Stimulated activated naive CD8-positive, alpha-beta T cell treated with anti-CD3 and anti-CD28 coated beads, Interleukin-15, Interleukin-2, amounts not matched to agents 100 ng/mL and 50 ng/mL, for 24 hours (primary cell): ENCODE measurements at regions not wholly inside any gene's neighbourhood (a gene's known extent, or its start where the extent isn't known, plus 50 kb on each side); places are given as distances from the start of the nearest gene placed in this dataset.

Experiments
- H3K27ac Mint-ChIP-seq: one replicate; pipeline ENCODE4 v1.8.0; 2021; ENCODE audit warnings: mild to moderate bottlenecking, mixed read lengths
- H3K27me3 Mint-ChIP-seq: one replicate; pipeline ENCODE4 v1.8.0; 2021; ENCODE audit warnings: mixed read lengths
- H3K36me3 Mint-ChIP-seq: one replicate; pipeline ENCODE4 v1.8.0; 2021; ENCODE audit warnings: low read depth, mixed read lengths
- H3K4me1 Mint-ChIP-seq: one replicate; pipeline ENCODE4 v1.8.0; 2021; ENCODE audit warnings: low read depth, mixed read lengths
- H3K4me3 Mint-ChIP-seq: one replicate; pipeline ENCODE4 v1.8.0; 2021; ENCODE audit warnings: mild to moderate bottlenecking, mixed read lengths
- H3K9me3 Mint-ChIP-seq: one replicate; pipeline ENCODE4 v1.8.0; 2021; ENCODE audit warnings: mixed read lengths

DNA sequence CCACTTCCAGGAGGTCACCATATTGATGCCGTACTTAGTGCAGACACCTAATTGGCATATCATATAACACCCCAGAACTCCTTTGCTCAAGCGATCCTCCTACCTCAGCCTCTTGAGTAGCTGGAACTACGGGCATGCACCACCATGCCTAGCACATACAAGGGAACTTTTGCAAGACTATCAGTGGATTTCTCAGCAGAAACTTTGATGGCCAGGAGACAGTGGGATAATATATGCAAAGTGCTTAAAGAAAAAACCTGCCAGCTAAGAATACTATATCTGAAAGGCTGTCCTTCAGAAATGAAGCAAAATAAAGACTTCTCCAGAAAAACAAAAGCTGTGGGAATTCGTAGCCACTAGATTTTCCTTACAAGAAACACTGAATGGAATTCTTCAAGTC lies 387.1 kb downstream of the DHX35 start:
- H3K27ac Mint-ChIP-seq: no peak overlapping the region
- H3K36me3 Mint-ChIP-seq: no peaks in the 10 kb centered on the region
- H3K4me1 Mint-ChIP-seq: no peaks in the 10 kb centered on the region
- H3K27me3 Mint-ChIP-seq: peaks cover 15% of the 10 kb centered on the region
- no peak overlapping the region for H3K4me3 Mint-ChIP-seq
- peaks cover 26% of the 10 kb centered on the region for H3K9me3 Mint-ChIP-seq

DNA sequence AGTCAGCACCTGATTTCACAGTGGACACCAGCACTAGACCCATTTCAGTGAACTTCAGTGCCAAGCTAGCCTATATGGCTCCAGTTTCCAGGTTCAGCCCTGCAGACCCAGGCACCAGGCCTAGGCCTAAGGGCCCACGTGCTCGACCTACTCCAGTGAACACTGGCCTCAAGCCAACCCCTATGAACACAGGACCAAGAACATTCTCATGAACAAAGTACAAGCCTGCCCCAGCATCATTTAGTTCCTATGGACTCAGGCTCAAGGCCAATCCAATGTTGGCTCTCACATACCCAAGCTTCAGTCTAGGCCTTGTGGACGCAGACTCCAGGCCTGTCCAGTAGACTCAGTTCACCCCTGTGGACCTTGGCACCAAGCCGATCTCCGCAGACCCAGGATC lies 385.5 kb downstream of the DHX35 start:
- H3K4me1 Mint-ChIP-seq: no peaks in the 10 kb centered on the region
- peaks cover 26% of the 10 kb centered on the region for H3K9me3 Mint-ChIP-seq
- peaks cover 11% of the 10 kb centered on the region for H3K27me3 Mint-ChIP-seq
- H3K27ac Mint-ChIP-seq: no peak overlapping the region
- no peak overlapping the region for H3K4me3 Mint-ChIP-seq
- H3K36me3 Mint-ChIP-seq: no peaks in the 10 kb centered on the region

DNA sequence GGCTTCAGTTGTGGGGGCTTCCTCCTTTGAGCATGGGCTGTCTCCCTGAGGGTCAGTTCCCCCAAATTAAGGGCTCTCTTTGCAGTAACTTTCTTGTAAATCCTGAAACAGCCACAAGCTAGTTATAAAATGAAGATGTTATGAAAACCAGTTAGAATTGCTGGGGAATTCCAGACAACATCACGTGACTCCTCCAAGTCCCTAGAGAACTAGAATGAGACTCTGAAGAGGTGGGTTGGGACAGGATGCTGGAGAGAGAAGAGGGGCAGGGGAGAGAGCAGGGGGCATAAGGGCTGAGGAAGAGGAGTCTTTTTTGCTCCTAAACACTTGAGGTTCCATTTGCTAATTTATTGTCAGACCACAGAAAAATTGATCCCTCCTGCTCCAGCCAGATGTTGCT lies 380.3 kb downstream of the DHX35 start:
- H3K4me3 Mint-ChIP-seq: no peak overlapping the region
- no peak overlapping the region for H3K27ac Mint-ChIP-seq
- H3K27me3 Mint-ChIP-seq: peaks cover 3% of the 10 kb centered on the region
- peaks cover 12% of the 10 kb centered on the region for H3K9me3 Mint-ChIP-seq
- no peaks in the 10 kb centered on the region for H3K36me3 Mint-ChIP-seq
- H3K4me1 Mint-ChIP-seq: no peaks in the 10 kb centered on the region

DNA sequence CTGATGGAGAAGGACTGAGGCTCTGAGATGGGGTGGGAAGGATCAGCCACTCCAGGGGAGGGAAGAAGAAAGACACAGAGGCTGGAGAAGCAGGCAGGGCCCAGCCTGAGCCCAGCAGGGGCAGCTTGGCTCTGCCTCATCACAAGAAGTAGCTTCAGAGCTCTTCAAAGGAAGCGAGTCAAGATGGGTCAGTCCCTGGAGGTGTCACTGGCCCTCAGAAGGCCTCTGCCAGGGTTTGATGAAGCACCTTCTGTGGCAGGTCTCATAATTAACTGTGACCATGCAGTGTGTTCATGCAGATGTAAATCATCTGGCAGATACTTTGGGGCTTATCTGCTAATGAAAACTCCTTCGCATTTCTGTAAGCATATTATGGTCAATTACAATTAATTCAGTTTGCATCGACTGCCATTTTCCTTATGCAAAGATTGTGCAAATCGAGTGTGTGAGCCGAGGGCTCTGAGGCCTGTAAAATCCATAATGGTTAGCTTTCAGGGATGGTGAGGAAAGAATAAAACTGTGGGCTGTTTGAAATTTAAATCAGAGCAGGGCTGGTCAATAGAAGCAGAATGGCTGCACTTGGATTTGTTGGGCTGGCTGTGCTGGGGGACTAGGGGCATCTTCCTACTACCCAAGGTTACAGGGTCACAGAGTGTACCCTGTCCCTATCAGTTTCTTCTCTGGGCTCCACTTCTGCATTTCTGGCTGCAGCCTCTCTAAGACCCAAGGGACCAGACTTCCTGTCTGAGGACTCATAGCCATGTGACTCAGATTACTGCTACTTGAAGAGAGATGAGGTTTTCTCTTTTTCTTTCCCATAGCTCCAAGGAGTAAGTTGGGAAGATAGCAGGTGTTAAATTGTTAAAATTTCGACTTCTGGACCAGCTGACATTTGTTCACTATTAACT lies 376.6 kb downstream of the DHX35 start:
- no peak overlapping the region for H3K27ac Mint-ChIP-seq
- H3K4me3 Mint-ChIP-seq: no peak overlapping the region
- peaks cover 6% of the 10 kb centered on the region for H3K9me3 Mint-ChIP-seq

DNA sequence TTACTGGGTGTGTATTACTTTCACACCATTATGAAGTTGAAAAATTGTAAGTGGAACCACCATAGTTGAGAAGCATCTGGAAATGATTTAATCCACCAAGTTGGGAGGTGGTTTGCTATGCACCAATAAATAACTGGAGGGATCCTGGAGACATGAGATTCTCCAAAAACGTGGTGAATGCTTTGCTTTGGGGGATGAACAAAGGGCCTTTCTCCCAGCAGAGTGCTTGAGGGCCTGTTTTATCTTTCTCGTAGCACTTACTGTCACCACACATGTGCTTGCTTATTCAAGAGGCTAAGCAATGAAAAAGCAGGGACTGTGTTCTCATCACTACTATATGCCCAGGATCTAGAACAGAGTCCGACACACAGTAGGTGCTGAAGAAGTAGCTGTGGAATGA lies 371.1 kb downstream of the DHX35 start:
- H3K27ac Mint-ChIP-seq: no peak overlapping the region
- H3K36me3 Mint-ChIP-seq: no peaks in the 10 kb centered on the region
- H3K9me3 Mint-ChIP-seq: no peaks in the 10 kb centered on the region
- H3K4me3 Mint-ChIP-seq: no peak overlapping the region
- peaks cover 10% of the 10 kb centered on the region for H3K27me3 Mint-ChIP-seq
- H3K4me1 Mint-ChIP-seq: no peaks in the 10 kb centered on the region

More for the DNA sequence above, 376.6 kb downstream of the DHX35 start:
- Mint-ChIP-seq H3K4me1 (no peaks in the 10 kb centered on the region), H3K27me3 (peaks cover 10% of the 10 kb centered on the region), H3K36me3 (no peaks in the 10 kb centered on the region)

DNA sequence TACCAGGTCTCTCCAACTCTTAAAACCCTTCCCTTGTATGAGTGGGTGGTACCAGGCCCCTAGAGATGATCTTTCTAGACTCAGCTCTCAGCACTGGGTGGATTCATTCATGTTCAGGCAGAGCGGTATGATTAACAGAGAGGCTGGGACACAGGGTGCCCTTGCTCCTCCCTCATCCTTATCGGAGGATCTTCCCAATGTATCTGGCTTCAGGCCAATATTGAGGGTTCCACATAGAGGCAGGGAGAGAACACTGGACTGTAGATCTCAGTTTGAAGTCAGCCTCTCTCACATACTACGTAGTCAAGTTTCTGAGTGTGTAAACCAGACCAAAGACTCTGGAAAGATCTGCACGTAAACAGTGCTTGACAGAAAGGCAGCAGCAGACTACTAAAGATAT lies 366.2 kb downstream of the DHX35 start:
- Mint-ChIP-seq H3K27me3 (peaks cover 9% of the 10 kb centered on the region), H3K4me1 (no peaks in the 10 kb centered on the region), H3K4me3 (no peak overlapping the region), H3K27ac (no peak overlapping the region), H3K36me3 (no peaks in the 10 kb centered on the region), H3K9me3 (no peaks in the 10 kb centered on the region)

DNA sequence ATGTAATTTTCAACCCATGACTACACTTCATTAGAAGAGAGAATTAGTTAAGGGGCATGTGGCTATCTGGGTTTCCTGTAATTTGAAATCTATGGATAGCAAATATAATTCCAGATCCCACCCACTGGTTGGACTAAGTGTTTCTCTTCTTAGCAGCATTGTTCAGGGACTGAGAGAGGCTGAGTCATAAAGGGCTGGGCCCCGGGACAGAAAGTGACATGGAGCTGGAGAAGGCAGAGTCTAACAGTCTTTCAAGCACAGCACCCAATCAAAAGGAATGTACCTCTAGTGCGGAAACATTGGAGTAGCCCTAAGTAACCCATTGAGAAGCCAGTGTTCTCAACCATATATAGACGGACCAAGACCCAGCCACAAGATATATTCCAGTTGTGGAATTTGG lies 363.9 kb downstream of the DHX35 start:
- no peaks in the 10 kb centered on the region for H3K9me3 Mint-ChIP-seq
- no peaks in the 10 kb centered on the region for H3K36me3 Mint-ChIP-seq
- no peak overlapping the region for H3K27ac Mint-ChIP-seq
- no peaks in the 10 kb centered on the region for H3K4me1 Mint-ChIP-seq
- H3K27me3 Mint-ChIP-seq: peaks cover 9% of the 10 kb centered on the region
- no peak overlapping the region for H3K4me3 Mint-ChIP-seq

DNA sequence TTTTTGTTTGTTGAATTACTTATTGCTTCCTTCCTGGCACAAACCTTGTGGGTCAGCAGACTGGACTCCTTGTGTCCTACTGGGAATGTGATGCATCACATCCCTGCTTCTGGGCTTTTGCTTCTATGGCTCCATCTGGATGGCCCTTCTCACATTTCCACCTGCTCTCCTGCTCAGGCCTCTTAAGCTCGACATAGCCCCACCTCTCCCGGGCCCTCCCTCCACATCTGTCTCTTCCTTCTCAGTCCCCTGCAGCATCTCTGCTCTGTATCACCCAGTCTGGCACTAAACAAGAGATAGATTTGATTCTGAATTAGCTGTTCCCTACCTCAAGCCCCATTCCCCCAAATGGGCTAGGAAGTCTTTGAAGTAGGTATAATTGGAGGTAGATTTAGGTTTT lies 356.8 kb downstream of the DHX35 start:
- Mint-ChIP-seq H3K36me3 (no peaks in the 10 kb centered on the region), H3K27me3 (peaks cover 3% of the 10 kb centered on the region), H3K4me1 (no peaks in the 10 kb centered on the region), H3K4me3 (no peak overlapping the region), H3K27ac (no peak overlapping the region), H3K9me3 (no peaks in the 10 kb centered on the region)

DNA sequence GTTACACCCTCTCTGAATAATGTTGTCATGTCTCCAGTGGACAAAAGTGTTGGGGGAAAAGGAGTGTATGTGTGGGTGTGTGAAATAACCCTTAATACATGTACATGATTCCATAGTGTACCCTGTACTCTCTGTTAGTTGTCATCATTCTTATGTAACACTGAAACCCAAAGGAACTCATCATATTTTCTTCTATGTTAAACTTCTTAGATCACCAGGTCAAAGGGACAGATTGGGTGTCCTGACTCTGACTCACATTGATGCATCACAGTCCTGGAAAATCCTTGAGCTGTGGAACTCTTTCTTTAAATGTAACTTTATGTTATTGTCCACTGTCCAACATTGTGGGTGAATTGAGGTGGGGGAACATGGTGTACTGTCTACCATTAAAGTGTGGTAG lies 350.5 kb downstream of the DHX35 start:
- no peak overlapping the region for H3K27ac Mint-ChIP-seq
- peaks cover 6% of the 10 kb centered on the region for H3K27me3 Mint-ChIP-seq
- H3K9me3 Mint-ChIP-seq: peaks cover under 1% of the 10 kb centered on the region
- H3K4me3 Mint-ChIP-seq: no peak overlapping the region
- H3K4me1 Mint-ChIP-seq: no peaks in the 10 kb centered on the region
- no peaks in the 10 kb centered on the region for H3K36me3 Mint-ChIP-seq

DNA sequence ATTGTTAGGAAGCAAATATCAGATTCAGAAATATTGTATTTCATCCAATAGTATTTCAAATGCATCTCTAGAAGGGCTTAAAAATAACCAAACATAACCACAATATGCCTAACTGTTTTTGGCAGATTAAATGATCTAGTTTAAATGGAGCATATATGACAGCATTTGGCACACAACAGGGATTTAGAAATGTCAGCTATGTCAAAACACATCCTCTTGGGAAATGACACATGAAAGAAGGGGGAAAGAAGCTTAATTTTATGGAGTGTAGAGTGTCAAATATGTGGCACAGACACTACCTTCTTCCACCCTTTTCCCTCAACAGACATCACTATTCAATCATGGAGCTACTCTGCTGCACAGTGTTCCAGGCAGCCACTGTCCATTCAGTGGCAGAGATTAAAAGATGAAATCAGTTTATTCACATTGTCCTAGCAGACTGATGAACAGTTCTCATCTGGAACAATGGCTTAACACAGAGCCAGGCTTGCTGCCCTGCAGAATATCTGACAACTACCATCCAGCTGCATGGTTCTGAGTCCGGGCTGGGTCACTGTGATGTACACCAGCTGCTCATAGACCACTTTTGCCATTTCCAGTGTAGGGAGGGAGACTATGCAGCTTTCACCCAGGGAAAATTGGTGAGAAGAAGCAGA lies 349.8 kb downstream of the DHX35 start:
- Mint-ChIP-seq H3K4me1 (no peaks in the 10 kb centered on the region), H3K27me3 (peaks cover 3% of the 10 kb centered on the region), H3K36me3 (no peaks in the 10 kb centered on the region), H3K4me3 (no peak overlapping the region), H3K9me3 (peaks cover 6% of the 10 kb centered on the region), H3K27ac (no peak overlapping the region)

DNA sequence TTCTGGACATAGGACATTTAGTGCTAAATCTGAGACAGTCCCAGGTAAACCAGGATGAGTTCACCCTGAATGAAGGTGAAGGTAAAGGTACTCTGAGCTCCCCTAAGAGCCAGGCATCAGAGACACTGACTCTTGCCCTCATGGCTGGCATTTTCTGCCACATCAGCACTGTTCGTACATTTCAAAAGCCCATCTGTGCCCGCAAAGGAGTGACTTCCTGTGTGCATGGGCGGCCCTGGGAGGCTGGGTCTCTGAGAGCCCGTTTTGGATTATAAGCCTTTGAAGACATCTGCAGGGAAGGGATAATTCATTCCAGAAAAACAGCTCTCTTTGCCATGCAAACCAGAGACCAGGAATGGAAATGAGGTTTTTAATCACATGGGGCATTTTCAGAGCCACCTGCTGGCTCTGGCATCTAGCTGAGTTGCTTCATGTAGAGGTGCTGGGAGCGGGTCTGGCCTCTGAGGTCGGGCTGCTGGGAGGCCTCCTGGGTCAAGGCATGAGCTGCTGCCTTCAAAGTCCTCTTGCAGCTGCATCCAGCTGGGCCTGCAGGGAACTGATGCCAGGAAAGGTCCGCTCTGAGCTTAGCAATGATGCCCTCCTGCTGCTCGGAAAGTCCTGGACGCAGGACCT lies 348.3 kb downstream of the DHX35 start:
- H3K27ac Mint-ChIP-seq: no peak overlapping the region

DNA sequence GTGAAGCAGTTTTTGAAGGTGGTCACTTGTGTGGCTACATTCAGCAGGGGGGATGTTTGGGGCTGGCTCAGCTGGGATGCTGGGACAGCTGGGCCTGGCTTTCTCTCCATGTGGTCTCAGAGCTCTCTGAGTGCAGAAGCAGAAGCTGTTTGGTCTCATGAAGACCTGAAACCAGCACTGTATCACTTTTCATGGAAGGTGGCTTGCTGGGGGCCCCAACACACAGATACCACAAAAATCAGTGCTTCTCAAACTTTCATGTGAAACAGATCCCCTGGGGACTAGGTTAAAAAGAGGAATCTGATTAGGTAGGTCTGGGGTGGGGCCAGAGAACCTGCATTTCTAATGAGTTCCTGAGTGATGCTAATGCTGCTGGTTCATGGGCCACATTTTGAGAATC lies 347.3 kb downstream of the DHX35 start:
- Mint-ChIP-seq H3K4me1 (no peaks in the 10 kb centered on the region), H3K27ac (no peak overlapping the region), H3K36me3 (no peaks in the 10 kb centered on the region), H3K9me3 (peaks cover 6% of the 10 kb centered on the region), H3K4me3 (no peak overlapping the region), H3K27me3 (peaks cover 3% of the 10 kb centered on the region)

More for the DNA sequence above, 348.3 kb downstream of the DHX35 start:
- Mint-ChIP-seq H3K27me3 (peaks cover 3% of the 10 kb centered on the region), H3K4me1 (no peaks in the 10 kb centered on the region), H3K4me3 (no peak overlapping the region), H3K9me3 (peaks cover 6% of the 10 kb centered on the region), H3K36me3 (no peaks in the 10 kb centered on the region)

DNA sequence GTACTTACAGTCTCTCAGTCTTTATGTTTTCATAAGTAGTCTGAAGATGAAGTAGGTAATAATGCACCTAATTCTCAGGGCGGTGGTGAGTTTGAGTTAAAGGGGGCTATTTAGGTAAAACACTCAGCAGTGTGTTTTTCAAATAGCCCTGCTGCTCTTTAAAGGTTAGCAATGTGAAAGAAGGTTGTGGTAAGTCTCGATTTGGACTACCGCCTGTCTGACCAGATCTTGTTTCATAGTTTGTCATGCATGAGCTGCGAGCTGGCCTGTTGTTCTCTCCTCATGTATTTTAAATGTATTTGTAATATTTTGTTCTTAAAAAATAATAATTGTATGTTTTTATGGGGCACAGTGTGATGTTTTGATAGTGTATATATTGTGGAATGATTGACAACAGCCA lies 340.2 kb downstream of the DHX35 start:
- H3K27ac Mint-ChIP-seq: no peak overlapping the region
- H3K27me3 Mint-ChIP-seq: no peaks in the 10 kb centered on the region
- H3K9me3 Mint-ChIP-seq: peaks cover 1% of the 10 kb centered on the region
- H3K4me1 Mint-ChIP-seq: no peaks in the 10 kb centered on the region
- H3K36me3 Mint-ChIP-seq: no peaks in the 10 kb centered on the region
- H3K4me3 Mint-ChIP-seq: no peak overlapping the region

DNA sequence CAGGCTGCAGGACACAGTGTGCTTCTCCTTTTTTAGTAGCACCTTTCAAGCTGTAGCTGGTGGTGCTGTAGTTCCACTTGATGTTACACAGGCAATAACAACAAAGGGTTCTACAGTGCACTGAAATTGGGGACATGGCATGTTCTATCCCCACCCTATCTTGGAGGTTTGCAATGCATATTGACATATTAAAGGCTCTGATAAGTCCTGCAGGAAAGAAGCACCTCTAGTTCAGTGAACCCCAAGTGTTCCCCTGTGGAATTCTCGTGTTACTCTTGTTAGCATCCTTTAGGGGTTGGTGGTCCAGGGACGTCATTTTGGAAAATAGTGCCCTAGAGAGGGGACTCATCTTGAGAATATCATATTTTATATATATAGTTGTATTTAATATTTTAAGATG lies 337.6 kb downstream of the DHX35 start:
- H3K27me3 Mint-ChIP-seq: no peaks in the 10 kb centered on the region
- no peaks in the 10 kb centered on the region for H3K4me1 Mint-ChIP-seq
- no peak overlapping the region for H3K4me3 Mint-ChIP-seq
- no peak overlapping the region for H3K27ac Mint-ChIP-seq
- no peaks in the 10 kb centered on the region for H3K36me3 Mint-ChIP-seq
- H3K9me3 Mint-ChIP-seq: no peaks in the 10 kb centered on the region
